ENCODE measurements at regions not wholly inside any gene's neighbourhood (a gene's known extent, or its start where the extent isn't known, plus 50 kb on each side); places are given as distances from the start of the nearest gene placed in this dataset.

GRCh38 chr10:9294865-9295264 is 1240.4 kb downstream of the GATA3 start:
- WGBS (ENCODE audit: insufficient coverage) = 60% methylated on average over 1 of the region's 1 CpG
- Histone ChIP-seq H3K27ac (ENCODE audit: low read length) (no peak overlapping the region), H3K36me3 (ENCODE audit: control insufficient read depth, insufficient read depth, low read length) (no peaks in the 10 kb centered on the region), H3K4me1 (ENCODE audit: control insufficient read depth, insufficient read depth, low read length) (no peaks in the 10 kb centered on the region), H3K4me3 (ENCODE audit: low read length) (no peak overlapping the region), H3K27me3 (ENCODE audit: control insufficient read depth, insufficient read depth, low read length) (no peaks in the 10 kb centered on the region), H3K9me3 (replicated peaks; ENCODE audit: control insufficient read depth, low read depth, low read length) (no peaks in the 10 kb centered on the region)
- no peak for DNase-seq

DNA sequence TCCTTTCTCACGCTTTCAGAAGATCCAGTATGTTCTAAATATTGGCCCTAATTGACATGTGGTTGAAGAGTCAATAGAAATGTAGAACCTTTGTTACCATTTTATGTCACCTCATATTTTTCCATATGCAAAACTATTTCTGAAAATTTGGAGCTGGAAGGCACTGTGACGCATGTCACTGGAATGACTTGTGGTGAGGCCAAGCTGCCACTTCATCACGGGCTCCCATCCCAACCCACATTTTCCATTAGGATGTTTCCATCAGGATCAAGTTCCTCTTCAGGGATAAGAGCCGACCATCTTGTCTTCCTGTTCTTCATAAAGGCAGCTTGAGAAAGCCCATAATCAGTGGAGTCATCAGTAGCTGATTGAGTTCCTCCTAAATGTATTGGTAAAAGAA is 1241.7 kb downstream of the GATA3 start:
- Histone ChIP-seq H3K4me3 (ENCODE audit: low read length) (no peak overlapping the region), H3K36me3 (ENCODE audit: control insufficient read depth, insufficient read depth, low read length) (no peaks in the 10 kb centered on the region), H3K27me3 (ENCODE audit: control insufficient read depth, insufficient read depth, low read length) (no peaks in the 10 kb centered on the region), H3K27ac (ENCODE audit: low read length) (no peak overlapping the region), H3K9me3 (replicated peaks; ENCODE audit: control insufficient read depth, low read depth, low read length) (no peaks in the 10 kb centered on the region), H3K4me1 (ENCODE audit: control insufficient read depth, insufficient read depth, low read length) (no peaks in the 10 kb centered on the region)
- WGBS (ENCODE audit: insufficient coverage) = 69% methylated on average over 2 of the region's 4 CpGs
- DNase-seq = no peak

DNA sequence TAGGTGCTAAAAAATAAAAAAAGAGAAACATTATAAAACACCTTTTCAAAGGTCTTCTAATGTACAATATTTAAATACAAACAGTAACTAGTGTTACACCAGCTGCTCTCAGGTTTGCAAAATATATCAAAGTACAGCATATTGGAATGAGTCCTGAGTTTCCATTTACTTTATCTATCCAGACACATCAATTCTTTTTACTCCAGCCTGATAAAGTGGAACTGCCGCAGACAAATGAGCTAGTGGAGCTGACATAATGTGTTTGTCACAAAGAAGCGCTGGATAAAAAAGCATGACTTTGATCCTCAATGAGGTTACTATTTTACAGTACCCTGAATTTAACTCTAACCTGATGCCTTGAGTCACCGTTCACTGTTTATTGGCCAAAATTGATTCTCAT is 1243.1 kb downstream of the GATA3 start:
- no peaks in the 10 kb centered on the region for H3K4me1 ChIP-seq (ENCODE audit: control insufficient read depth, insufficient read depth, low read length)
- DNase-seq = no peak
- H3K36me3 ChIP-seq (ENCODE audit: control insufficient read depth, insufficient read depth, low read length) = no peaks in the 10 kb centered on the region
- H3K27ac ChIP-seq (ENCODE audit: low read length) = no peak overlapping the region
- H3K9me3 ChIP-seq (replicated peaks; ENCODE audit: control insufficient read depth, low read depth, low read length) = no peaks in the 10 kb centered on the region
- no peaks in the 10 kb centered on the region for H3K27me3 ChIP-seq (ENCODE audit: control insufficient read depth, insufficient read depth, low read length)
- no peak overlapping the region for H3K4me3 ChIP-seq (ENCODE audit: low read length)
- WGBS (ENCODE audit: insufficient coverage) = 80% methylated on average over 1 of the region's 3 CpGs

- no peak for DNase-seq
- Histone ChIP-seq H3K4me3 (ENCODE audit: low read length) (no peak overlapping the region), H3K9me3 (replicated peaks; ENCODE audit: control insufficient read depth, low read depth, low read length) (no peaks in the 10 kb centered on the region), H3K4me1 (ENCODE audit: control insufficient read depth, insufficient read depth, low read length) (no peaks in the 10 kb centered on the region), H3K27me3 (ENCODE audit: control insufficient read depth, insufficient read depth, low read length) (no peaks in the 10 kb centered on the region), H3K36me3 (ENCODE audit: control insufficient read depth, insufficient read depth, low read length) (no peaks in the 10 kb centered on the region), H3K27ac (ENCODE audit: low read length) (no peak overlapping the region)
- WGBS (ENCODE audit: insufficient coverage) = no CpG with 5 or more reads among the region's 2 CpGs
These were observed 1245.5 kb downstream of the GATA3 start for GRCh38 chr10:9299966-9300365.

DNA sequence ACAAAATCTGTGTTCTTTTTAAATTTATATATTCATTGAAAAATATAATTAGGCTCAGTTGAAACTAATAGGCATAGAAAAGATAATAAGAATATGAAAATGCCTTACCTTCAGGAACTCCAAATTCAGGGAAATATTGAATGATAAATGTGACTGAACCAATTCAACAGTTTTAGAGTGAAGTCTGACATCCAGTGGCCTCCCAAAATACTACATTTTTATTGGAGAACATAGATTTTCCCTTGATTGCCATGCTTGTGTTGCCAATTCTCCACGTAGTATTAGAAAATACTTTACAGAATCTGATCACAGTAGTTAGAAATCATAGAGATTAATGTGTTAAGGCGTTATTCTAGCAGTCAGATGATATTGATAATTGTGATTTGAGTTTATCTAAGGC is 1246.7 kb downstream of the GATA3 start:
- H3K9me3 ChIP-seq (replicated peaks; ENCODE audit: control insufficient read depth, low read depth, low read length) = no peaks in the 10 kb centered on the region
- H3K4me3 ChIP-seq (ENCODE audit: low read length) = no peak overlapping the region
- no peaks in the 10 kb centered on the region for H3K27me3 ChIP-seq (ENCODE audit: control insufficient read depth, insufficient read depth, low read length)
- DNase-seq = no peak
- no peak overlapping the region for H3K27ac ChIP-seq (ENCODE audit: low read length)
- WGBS (ENCODE audit: insufficient coverage) = no CpG with 5 or more reads among the region's 2 CpGs
- H3K36me3 ChIP-seq (ENCODE audit: control insufficient read depth, insufficient read depth, low read length) = no peaks in the 10 kb centered on the region
- H3K4me1 ChIP-seq (ENCODE audit: control insufficient read depth, insufficient read depth, low read length) = no peaks in the 10 kb centered on the region

- H3K4me3 ChIP-seq (ENCODE audit: low read length) = no peak overlapping the region
- no peaks in the 10 kb centered on the region for H3K4me1 ChIP-seq (ENCODE audit: control insufficient read depth, insufficient read depth, low read length)
- H3K27ac ChIP-seq (ENCODE audit: low read length) = no peak overlapping the region
- WGBS (ENCODE audit: insufficient coverage) = no CpG with 5 or more reads among the region's 4 CpGs
- no peaks in the 10 kb centered on the region for H3K36me3 ChIP-seq (ENCODE audit: control insufficient read depth, insufficient read depth, low read length)
- H3K9me3 ChIP-seq (replicated peaks; ENCODE audit: control insufficient read depth, low read depth, low read length) = no peaks in the 10 kb centered on the region
- no peak for DNase-seq
- H3K27me3 ChIP-seq (ENCODE audit: control insufficient read depth, insufficient read depth, low read length) = no peaks in the 10 kb centered on the region
These were observed 1247.1 kb downstream of the GATA3 start for GRCh38 chr10:9301554-9301953.

DNA sequence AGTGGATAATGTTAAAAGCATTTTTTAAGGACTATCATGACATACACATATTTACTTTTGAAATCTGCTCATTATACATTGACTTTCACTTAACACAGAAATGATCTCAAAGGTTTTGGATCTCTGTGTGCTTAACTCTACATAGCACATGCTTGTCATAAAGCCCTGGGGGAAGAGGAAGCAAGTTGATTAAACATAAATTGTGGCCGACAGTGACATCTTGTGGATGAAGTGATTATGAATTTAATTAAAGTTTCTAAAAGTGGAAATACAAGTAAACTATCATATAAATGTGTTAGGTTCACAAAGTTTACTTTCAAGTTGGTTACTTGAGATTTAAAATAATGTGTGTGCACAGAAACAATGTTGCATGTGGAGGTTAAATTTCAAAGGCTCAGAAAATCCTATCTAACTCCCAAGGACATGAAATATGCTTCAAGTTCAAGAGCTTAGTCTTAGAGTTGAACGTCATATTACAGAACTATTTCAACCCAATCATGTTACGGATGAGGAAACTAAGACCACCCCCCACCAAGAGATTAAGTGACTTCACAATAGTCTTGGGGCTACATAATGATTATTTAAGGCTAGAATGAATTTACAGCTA is 1247.8 kb downstream of the GATA3 start:
- DNase-seq = peak; percentile 50
- H3K27me3 ChIP-seq (ENCODE audit: control insufficient read depth, insufficient read depth, low read length) = no peaks in the 10 kb centered on the region
- no CpG with 5 or more reads among the region's 3 CpGs for WGBS (ENCODE audit: insufficient coverage)

DNA sequence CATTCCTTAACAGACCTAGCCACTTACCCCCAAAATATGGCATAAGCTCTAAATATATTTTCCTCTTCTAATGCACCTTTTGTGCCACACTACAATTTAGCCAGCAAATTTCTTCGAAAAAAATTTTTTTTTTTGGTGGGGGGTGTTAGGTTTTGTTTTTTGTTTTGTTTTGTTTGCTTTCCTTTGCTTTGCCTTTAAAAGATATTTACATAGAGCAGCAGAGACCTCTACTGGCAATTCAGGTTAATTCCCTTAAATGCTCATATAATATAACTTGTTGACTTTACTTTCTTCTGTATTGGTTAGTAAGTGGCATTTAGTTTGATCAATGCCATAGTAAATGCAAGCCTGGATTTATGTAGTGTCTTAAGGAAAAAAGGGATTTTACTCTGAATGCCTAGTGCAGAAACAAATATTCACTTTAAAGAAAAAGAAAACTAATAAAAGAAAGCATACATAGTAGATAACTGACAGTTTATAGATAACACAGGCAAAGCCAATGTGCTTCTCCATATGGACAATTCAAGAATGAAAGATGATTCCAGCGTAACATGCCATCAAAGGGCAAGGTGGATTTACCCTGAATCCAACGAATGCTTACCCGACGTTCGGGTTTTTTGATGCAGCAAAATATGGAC is 1250.6 kb downstream of the GATA3 start:
- no peaks in the 10 kb centered on the region for H3K4me1 ChIP-seq (ENCODE audit: control insufficient read depth, insufficient read depth, low read length)
- no peak overlapping the region for H3K4me3 ChIP-seq (ENCODE audit: low read length)
- no peaks in the 10 kb centered on the region for H3K9me3 ChIP-seq (replicated peaks; ENCODE audit: control insufficient read depth, low read depth, low read length)
- DNase-seq = peak; percentile 30
- H3K36me3 ChIP-seq (ENCODE audit: control insufficient read depth, insufficient read depth, low read length) = no peaks in the 10 kb centered on the region
- no peaks in the 10 kb centered on the region for H3K27me3 ChIP-seq (ENCODE audit: control insufficient read depth, insufficient read depth, low read length)
- WGBS (ENCODE audit: insufficient coverage) = 43% methylated on average over 1 of the region's 6 CpGs
- H3K27ac ChIP-seq (ENCODE audit: low read length) = no peak overlapping the region

More for the DNA sequence above, 1247.8 kb downstream of the GATA3 start:
- Histone ChIP-seq H3K36me3 (ENCODE audit: control insufficient read depth, insufficient read depth, low read length) (no peaks in the 10 kb centered on the region), H3K9me3 (replicated peaks; ENCODE audit: control insufficient read depth, low read depth, low read length) (no peaks in the 10 kb centered on the region), H3K4me1 (ENCODE audit: control insufficient read depth, insufficient read depth, low read length) (no peaks in the 10 kb centered on the region), H3K4me3 (ENCODE audit: low read length) (no peak overlapping the region), H3K27ac (ENCODE audit: low read length) (no peak overlapping the region)

- no peaks in the 10 kb centered on the region for H3K36me3 ChIP-seq (ENCODE audit: control insufficient read depth, insufficient read depth, low read length)
- no peak for DNase-seq
- H3K27me3 ChIP-seq (ENCODE audit: control insufficient read depth, insufficient read depth, low read length) = peaks cover 3% of the 10 kb centered on the region
- no peak overlapping the region for H3K27ac ChIP-seq (ENCODE audit: low read length)
- no CpG with 5 or more reads among the region's 4 CpGs for WGBS (ENCODE audit: insufficient coverage)
- no peak overlapping the region for H3K4me3 ChIP-seq (ENCODE audit: low read length)
- no peaks in the 10 kb centered on the region for H3K4me1 ChIP-seq (ENCODE audit: control insufficient read depth, insufficient read depth, low read length)
- H3K9me3 ChIP-seq (replicated peaks; ENCODE audit: control insufficient read depth, low read depth, low read length) = no peaks in the 10 kb centered on the region
These were observed 1257.4 kb downstream of the GATA3 start for GRCh38 chr10:9311702-9312499.

GRCh38 chr10:9315292-9315691 is 1260.8 kb downstream of the GATA3 start:
- DNase-seq = no peak
- Histone ChIP-seq H3K9me3 (replicated peaks; ENCODE audit: control insufficient read depth, low read depth, low read length) (no peaks in the 10 kb centered on the region), H3K27ac (ENCODE audit: low read length) (no peak overlapping the region), H3K36me3 (ENCODE audit: control insufficient read depth, insufficient read depth, low read length) (no peaks in the 10 kb centered on the region), H3K4me1 (ENCODE audit: control insufficient read depth, insufficient read depth, low read length) (no peaks in the 10 kb centered on the region), H3K4me3 (ENCODE audit: low read length) (no peak overlapping the region), H3K27me3 (ENCODE audit: control insufficient read depth, insufficient read depth, low read length) (peaks cover 3% of the 10 kb centered on the region)
